Gastroesophageal sphincter (tissue), 4 donors: ENCODE measurements at regions not wholly inside any gene's neighbourhood (a gene's known extent, or its start where the extent isn't known, plus 50 kb on each side); places are given as distances from the start of the nearest gene placed in this dataset.

ENCODE experiments used
- ATAC-seq: fragments of 150-250 bp; one replicate; pipeline ENCODE4 v1.9.1; 2016; ENCODE audit warnings: mild to moderate bottlenecking, moderate library complexity
- H3K27ac ChIP-seq, 4 donors: fragments of 200-600 bp; sonication (generic) in 3 of 4; 1 replicate in 3 of 4; 2 replicates in 1 of 4; pipeline ENCODE4 v1.5.1; 2016 to 2019
- H3K27me3 ChIP-seq: fragments of 200-600 bp; sonication (generic); one replicate; pipeline ENCODE4 v1.5.1; 2019
- H3K36me3 ChIP-seq, 2 donors: fragments of 200-600 bp; sonication (generic); one replicate each; pipeline ENCODE4 v1.5.1; 2019; ENCODE audit warnings: control low read depth in 1 of 2
- H3K4me1 ChIP-seq, 3 donors: fragments of 200-600 bp; sonication (generic); 1 replicate in 2 of 3; 2 replicates in 1 of 3; pipeline ENCODE4 v1.5.1; 2016 to 2019; ENCODE audit warnings: control low read depth in 2 of 3
- H3K4me3 ChIP-seq, 2 donors: fragments of 200-600 bp; sonication (generic); one replicate each; pipeline ENCODE4 v1.5.1; 2019; ENCODE audit warnings: mild to moderate bottlenecking in 1 of 2, moderate library complexity in 1 of 2
- H3K9me3 ChIP-seq, 3 donors: fragments of 200-600 bp; sonication (generic); one replicate each; pipeline ENCODE4 v1.5.1; 2017 to 2019; ENCODE audit warnings: control low read depth in 2 of 3
- EP300 ChIP-seq: sonication (generic); formaldehyde crosslinking; IDR thresholded peaks from one replicate; pipeline ENCODE4 v1.6.1; 2017; ENCODE audit warnings: antibody characterized with exemption, mild to moderate bottlenecking
- POLR2A ChIP-seq, 2 donors: fragments of 450-650 bp; IDR thresholded peaks; one replicate each; pipeline ENCODE4 v1.6.1; 2017; ENCODE audit warnings: antibody characterized with exemption in 2 of 2, mild to moderate bottlenecking in 2 of 2, moderate library complexity in 1 of 2
- POLR2AphosphoS5 ChIP-seq: sonication (generic); formaldehyde crosslinking; IDR thresholded peaks from one replicate; pipeline ENCODE4 v1.6.1; 2017; ENCODE audit warnings: antibody characterized with exemption
- WGBS, 2 donors: methylation state at CpG; one replicate each; pipeline ENCODE4 v1.1.5; 2018; ENCODE audit warnings: low coverage in 1 of 2; 5-methylcytosine and 5-hydroxymethylcytosine counted together
- TF ChIP-seq, protein P1 (sequence below), 4 experiments: fragments of 200-600 bp in 2 of 4; fragments of 450-650 bp in 2 of 4; sonication (generic) in 1 of 4; IDR thresholded peaks; one replicate each; pipeline ENCODE4 v1.5.1; 2017 to 2019; ENCODE audit warnings: antibody characterized with exemption in 4 of 4, mild to moderate bottlenecking in 2 of 4, moderate library complexity in 2 of 4

DNA sequence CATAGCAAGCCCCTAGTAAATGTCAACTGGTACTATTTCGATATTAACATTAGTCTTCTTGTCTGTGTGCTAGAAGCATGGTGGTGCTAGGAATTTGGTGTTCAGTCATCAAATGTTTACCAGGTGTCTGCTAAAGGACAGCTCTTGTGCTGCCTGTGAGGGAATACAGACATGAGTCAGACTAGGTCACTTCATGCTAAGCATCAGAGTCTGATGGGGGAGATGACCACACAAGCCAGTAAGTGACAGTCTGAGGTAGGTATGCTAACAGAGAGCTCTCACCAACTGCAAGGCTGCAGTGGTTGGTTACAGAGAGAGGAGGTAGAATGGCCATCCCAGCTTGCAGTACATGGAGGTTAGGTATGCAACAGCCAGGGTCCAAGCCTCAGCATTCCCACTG lies 320.9 kb downstream of the CDK5RAP2 start:
- Histone ChIP-seq H3K36me3 (no peaks in the 10 kb centered on the region), H3K4me1 (no peaks in the 10 kb centered on the region), H3K4me3 (no peak overlapping the region), H3K27me3 (no peaks in the 10 kb centered on the region), H3K9me3 (no peaks in the 10 kb centered on the region), H3K27ac (no peak overlapping the region)
- TF ChIP-seq POLR2AphosphoS5 (no peak), EP300 (no peak), POLR2A (IDR thresholded peaks at IDR 0.05) (no peak)
- TF ChIP-seq, protein P1, sequence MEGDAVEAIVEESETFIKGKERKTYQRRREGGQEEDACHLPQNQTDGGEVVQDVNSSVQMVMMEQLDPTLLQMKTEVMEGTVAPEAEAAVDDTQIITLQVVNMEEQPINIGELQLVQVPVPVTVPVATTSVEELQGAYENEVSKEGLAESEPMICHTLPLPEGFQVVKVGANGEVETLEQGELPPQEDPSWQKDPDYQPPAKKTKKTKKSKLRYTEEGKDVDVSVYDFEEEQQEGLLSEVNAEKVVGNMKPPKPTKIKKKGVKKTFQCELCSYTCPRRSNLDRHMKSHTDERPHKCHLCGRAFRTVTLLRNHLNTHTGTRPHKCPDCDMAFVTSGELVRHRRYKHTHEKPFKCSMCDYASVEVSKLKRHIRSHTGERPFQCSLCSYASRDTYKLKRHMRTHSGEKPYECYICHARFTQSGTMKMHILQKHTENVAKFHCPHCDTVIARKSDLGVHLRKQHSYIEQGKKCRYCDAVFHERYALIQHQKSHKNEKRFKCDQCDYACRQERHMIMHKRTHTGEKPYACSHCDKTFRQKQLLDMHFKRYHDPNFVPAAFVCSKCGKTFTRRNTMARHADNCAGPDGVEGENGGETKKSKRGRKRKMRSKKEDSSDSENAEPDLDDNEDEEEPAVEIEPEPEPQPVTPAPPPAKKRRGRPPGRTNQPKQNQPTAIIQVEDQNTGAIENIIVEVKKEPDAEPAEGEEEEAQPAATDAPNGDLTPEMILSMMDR (IDR thresholded peaks at IDR 0.05), result no peak
- 92 to 100% methylated on average over 1 of the region's 1 CpG for WGBS, 2 donors
- ATAC-seq, result no peak

DNA sequence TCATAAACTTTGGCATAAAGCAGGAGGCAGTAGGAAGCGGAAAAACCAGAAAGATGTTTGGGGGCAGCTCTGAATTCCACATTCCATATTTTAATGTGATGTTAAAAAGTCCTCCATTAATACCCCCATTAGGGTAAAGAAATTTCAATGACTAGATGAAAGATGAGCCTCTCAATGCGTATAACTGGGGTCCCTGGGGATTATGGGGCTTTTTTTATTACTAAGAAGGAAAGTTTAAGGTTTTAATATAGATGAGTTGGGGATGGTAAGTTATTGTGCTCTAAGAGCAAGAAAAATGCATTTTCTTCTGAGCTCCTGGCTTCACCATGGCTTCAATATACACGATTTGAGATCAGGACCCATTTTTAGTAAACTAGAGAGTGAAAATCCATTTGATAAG lies 321.9 kb downstream of the CDK5RAP2 start:
- no peaks in the 10 kb centered on the region for H3K36me3 ChIP-seq
- H3K27ac ChIP-seq, result no peak overlapping the region
- no peak for TF ChIP-seq POLR2A (IDR thresholded peaks at IDR 0.05)
- TF ChIP-seq EP300, result no peak
- no peak for TF ChIP-seq POLR2AphosphoS5
- TF ChIP-seq, protein P1 (IDR thresholded peaks at IDR 0.05), result no peak
- 49% methylated on average over 3 of the region's 3 CpGs for WGBS, 2 donors
- H3K4me3 ChIP-seq, result no peak overlapping the region
- ATAC-seq, result no peak
- H3K4me1 ChIP-seq, result no peaks in the 10 kb centered on the region
- H3K27me3 ChIP-seq, result no peaks in the 10 kb centered on the region
- H3K9me3 ChIP-seq, result no peaks in the 10 kb centered on the region

DNA sequence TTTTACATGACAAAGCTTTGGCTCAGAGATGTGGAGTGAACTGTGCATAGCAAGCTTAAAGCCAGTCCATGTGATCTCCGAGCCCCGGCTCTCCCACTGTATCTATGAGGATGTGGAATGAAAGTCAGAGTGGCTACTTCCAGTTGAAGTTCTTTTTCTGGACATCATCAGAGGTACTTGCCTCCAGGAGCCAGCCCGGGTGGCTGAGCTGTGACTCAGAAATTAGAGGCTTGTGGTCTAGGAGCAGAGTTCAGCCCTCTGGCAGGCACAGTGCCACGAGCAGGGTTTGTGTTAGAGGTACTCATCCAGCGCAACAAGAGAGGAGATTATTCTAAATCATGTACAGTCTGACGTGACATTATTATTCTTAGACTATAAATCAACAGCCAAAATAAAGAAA lies 322.5 kb downstream of the CDK5RAP2 start:
- Histone ChIP-seq H3K4me1 (no peaks in the 10 kb centered on the region), H3K27me3 (no peaks in the 10 kb centered on the region), H3K27ac (no peak overlapping the region), H3K9me3 (no peaks in the 10 kb centered on the region), H3K36me3 (no peaks in the 10 kb centered on the region), H3K4me3 (no peak overlapping the region)
- ATAC-seq, result no peak
- 52 to 72% methylated on average over 4 of the region's 6 CpGs for WGBS, 2 donors
- TF ChIP-seq, protein P1 (IDR thresholded peaks at IDR 0.05), result no peak
- TF ChIP-seq POLR2A (IDR thresholded peaks at IDR 0.05), result no peak
- TF ChIP-seq POLR2AphosphoS5, result no peak
- TF ChIP-seq EP300, result no peak

DNA sequence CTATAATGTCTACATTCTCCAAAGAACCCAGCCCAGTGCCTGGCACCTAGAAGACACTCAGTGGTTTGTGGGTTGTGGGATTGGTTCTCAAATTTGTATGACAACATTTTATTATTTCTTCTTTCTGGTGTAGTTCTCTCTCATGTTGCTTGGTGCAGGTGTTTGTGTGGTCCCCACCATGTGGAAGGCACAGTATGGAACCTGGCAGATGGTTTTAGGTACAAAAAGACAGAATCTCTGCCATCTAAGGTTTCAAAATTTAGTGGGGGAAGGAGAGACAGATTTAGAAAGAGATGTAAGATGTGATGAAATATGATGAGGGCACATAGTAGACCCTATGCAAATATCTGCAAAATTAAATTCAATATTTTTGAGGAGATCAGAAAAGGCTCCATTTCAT lies 323.8 kb downstream of the CDK5RAP2 start:
- ATAC-seq, result no peak
- H3K27me3 ChIP-seq, result no peaks in the 10 kb centered on the region
- H3K4me3 ChIP-seq, result no peak overlapping the region

DNA sequence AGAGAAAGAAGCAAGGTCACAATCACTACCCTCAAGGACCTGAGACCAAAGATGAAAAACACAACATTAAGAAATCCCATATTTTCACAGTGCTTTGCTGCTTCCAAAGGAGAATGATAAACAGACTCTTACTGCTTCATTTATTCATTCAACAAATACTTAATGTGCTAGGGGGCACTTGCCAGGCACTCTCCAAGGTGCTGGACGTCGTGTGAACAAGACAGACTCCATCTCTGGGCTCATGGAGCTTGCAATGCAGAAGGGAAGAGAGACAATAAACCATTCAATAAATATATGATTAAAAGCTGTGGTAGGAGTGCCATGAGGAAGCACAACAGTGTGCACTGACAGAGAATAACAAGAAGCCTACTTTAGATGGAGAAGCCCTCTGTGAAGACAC lies 327.7 kb downstream of the CDK5RAP2 start:
- Histone ChIP-seq H3K27me3 (no peaks in the 10 kb centered on the region), H3K9me3 (no peaks in the 10 kb centered on the region), H3K36me3 (no peaks in the 10 kb centered on the region), H3K4me3 (no peak overlapping the region), H3K27ac (no peak overlapping the region), H3K4me1 (no peaks in the 10 kb centered on the region)
- WGBS, 2 donors, result 33% methylated on average over 2 of the region's 2 CpGs; no CpG with 5 or more reads in 1 of the 2 donors
- ATAC-seq, result no peak
- no peak for TF ChIP-seq POLR2AphosphoS5
- no peak for TF ChIP-seq EP300
- TF ChIP-seq POLR2A (IDR thresholded peaks at IDR 0.05), result no peak
- TF ChIP-seq, protein P1 (IDR thresholded peaks at IDR 0.05), result no peak

More for the DNA sequence above, 323.8 kb downstream of the CDK5RAP2 start:
- Histone ChIP-seq H3K27ac (no peak overlapping the region), H3K9me3 (no peaks in the 10 kb centered on the region), H3K36me3 (no peaks in the 10 kb centered on the region), H3K4me1 (no peaks in the 10 kb centered on the region)
- no peak for TF ChIP-seq POLR2AphosphoS5
- no peak for TF ChIP-seq EP300
- TF ChIP-seq POLR2A (IDR thresholded peaks at IDR 0.05), result no peak
- TF ChIP-seq, protein P1 (IDR thresholded peaks at IDR 0.05), result no peak
